ENCODE measurements at regions not wholly inside any gene's neighbourhood (a gene's known extent, or its start where the extent isn't known, plus 50 kb on each side); places are given as distances from the start of the nearest gene placed in this dataset.

- TF ChIP-seq, protein P1, sequence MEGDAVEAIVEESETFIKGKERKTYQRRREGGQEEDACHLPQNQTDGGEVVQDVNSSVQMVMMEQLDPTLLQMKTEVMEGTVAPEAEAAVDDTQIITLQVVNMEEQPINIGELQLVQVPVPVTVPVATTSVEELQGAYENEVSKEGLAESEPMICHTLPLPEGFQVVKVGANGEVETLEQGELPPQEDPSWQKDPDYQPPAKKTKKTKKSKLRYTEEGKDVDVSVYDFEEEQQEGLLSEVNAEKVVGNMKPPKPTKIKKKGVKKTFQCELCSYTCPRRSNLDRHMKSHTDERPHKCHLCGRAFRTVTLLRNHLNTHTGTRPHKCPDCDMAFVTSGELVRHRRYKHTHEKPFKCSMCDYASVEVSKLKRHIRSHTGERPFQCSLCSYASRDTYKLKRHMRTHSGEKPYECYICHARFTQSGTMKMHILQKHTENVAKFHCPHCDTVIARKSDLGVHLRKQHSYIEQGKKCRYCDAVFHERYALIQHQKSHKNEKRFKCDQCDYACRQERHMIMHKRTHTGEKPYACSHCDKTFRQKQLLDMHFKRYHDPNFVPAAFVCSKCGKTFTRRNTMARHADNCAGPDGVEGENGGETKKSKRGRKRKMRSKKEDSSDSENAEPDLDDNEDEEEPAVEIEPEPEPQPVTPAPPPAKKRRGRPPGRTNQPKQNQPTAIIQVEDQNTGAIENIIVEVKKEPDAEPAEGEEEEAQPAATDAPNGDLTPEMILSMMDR (conservative IDR thresholded peaks at IDR 0.05) = no peak
- no peak for TF ChIP-seq ZFX (IDR thresholded peaks at IDR 0.05)
Measured at GRCh38 chr17:70938336-70938735, 769.0 kb downstream of the KCNJ2 start.
